Testis (tissue), 2 donors: ENCODE measurements at regions not wholly inside any gene's neighbourhood (a gene's known extent, or its start where the extent isn't known, plus 50 kb on each side); places are given as distances from the start of the nearest gene placed in this dataset.
"Not testable (repeated sequence)": the region's sequence is repeated elsewhere in the genome, so short reads cannot be mapped to it uniquely, and the experiment has no call there.

Source experiments
- POLR2A ChIP-seq: fragments of 450-650 bp; IDR thresholded peaks from one replicate; pipeline ENCODE4 v1.6.1; 2017; ENCODE audit warnings: antibody characterized with exemption, mild to moderate bottlenecking, moderate library complexity
- TF ChIP-seq, protein P1 (sequence below), 3 experiments: fragments of 450-650 bp in 2 of 3; fragments of 200-600 bp in 1 of 3; sonication (generic) in 1 of 3; IDR thresholded peaks; one replicate each; pipeline ENCODE4 v1.5.1; 2016 to 2019; ENCODE audit warnings: antibody characterized with exemption in 3 of 3, mild to moderate bottlenecking in 2 of 3, moderate library complexity in 1 of 3

DNA sequence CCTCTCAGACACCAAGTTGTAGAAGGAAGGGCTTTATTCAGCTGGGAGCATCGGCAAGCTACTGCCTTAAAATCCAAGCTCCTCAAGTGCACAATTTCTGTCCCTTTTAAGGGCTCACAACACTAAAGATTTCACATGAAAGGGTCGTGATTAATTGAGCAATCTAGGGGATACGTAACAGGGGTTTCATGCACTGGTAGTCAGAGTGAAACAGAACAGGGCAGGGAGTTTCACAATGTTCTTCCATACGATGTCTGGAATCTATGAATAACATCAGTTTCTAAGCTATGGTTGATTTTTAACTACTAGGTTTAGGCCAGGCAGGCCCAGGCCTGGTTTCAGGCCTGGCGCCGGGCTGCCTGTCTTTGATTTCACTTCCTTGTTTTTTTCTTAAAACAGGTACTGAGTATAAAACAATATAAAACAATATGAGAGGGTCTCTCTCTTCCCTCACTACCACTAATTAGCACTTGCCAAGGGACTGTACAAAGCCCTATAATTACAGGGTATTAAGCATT lies 315.4 kb downstream of the NAF1 start:
- TF ChIP-seq, protein P1, sequence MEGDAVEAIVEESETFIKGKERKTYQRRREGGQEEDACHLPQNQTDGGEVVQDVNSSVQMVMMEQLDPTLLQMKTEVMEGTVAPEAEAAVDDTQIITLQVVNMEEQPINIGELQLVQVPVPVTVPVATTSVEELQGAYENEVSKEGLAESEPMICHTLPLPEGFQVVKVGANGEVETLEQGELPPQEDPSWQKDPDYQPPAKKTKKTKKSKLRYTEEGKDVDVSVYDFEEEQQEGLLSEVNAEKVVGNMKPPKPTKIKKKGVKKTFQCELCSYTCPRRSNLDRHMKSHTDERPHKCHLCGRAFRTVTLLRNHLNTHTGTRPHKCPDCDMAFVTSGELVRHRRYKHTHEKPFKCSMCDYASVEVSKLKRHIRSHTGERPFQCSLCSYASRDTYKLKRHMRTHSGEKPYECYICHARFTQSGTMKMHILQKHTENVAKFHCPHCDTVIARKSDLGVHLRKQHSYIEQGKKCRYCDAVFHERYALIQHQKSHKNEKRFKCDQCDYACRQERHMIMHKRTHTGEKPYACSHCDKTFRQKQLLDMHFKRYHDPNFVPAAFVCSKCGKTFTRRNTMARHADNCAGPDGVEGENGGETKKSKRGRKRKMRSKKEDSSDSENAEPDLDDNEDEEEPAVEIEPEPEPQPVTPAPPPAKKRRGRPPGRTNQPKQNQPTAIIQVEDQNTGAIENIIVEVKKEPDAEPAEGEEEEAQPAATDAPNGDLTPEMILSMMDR (IDR thresholded peaks at IDR 0.05) = not testable (repeated sequence)
- TF ChIP-seq POLR2A = not testable (repeated sequence)
